Fibroblast of skin of scalp (primary cell): ENCODE measurements at regions not wholly inside any gene's neighbourhood (a gene's known extent, or its start where the extent isn't known, plus 50 kb on each side); places are given as distances from the start of the nearest gene placed in this dataset.
A peak's percentile ranks its signal among the peaks of the same experiment; 100 is the strongest.
"Not testable (repeated sequence)": the region's sequence is repeated elsewhere in the genome, so short reads cannot be mapped to it uniquely, and the experiment has no call there.

Experiments
- DNase-seq: peaks from one replicate; pipeline ENCODE4 v3.0.0-alpha.2; 2013

GRCh38 chr5:144774197-144774596, 603.5 kb downstream of the KCTD16 start:
- DNase-seq, result no peak

DNA sequence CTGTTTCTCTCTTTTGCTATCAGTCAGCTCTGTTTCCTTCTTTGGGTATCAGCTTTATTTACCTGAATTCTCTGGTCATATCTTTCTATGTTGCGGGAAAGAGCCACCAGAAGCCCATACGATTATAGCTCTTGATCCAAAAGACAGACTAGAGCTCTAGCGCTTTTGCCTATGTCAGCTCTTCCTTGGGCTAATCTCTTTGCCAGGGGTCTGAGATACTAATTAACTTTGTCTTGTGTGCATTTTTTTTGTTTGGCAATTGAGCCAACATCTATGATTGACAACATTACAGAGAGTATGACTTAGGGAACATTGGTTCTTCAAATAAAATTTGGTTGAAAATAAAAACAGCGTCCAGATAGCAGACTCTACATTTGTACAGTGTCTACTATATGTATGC, 603.0 kb downstream of the KCTD16 start:
- DNase-seq, result no peak

DNA sequence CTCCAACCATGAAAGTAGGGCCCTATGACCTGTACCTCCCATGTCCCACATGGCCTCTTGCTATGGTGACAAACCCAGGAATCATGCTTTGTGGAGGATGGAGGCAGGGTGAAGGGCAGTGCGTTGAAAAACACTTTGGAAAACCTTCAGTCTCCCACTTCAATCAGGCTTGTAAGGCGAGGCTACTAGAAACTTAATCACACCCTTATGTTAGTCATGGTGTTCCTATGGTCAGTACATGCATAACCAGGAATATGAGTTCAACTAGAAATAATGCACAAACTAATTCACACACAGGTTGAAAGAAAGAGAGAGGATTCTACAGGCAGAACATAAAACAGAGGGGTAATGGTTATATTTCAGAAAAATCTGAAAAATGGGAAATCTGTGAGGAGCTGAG, 601.1 kb downstream of the KCTD16 start:
- no peak for DNase-seq

DNA sequence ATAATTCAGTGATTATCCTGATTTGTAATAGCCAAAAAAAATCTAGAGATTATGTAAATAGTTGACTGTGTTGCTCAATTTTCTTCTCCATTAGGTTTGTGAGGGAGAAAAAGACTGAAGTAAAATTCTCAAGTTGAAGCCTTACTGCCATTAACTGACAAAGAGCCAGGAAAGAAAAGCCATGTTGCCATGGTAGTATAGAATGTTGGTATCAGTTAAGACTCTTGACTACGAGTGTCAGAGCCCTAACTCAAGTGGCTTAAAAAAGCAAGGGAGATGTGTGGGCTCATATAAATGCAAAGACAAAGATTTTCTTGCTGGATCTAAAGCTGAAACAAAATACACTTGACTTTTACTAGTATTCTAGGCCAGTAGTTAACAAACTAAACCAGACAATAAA, 571.7 kb downstream of the KCTD16 start:
- no peak for DNase-seq

- no peak for DNase-seq
Observed at GRCh38 chr5:144731786-144732185, 561.1 kb downstream of the KCTD16 start.

DNA sequence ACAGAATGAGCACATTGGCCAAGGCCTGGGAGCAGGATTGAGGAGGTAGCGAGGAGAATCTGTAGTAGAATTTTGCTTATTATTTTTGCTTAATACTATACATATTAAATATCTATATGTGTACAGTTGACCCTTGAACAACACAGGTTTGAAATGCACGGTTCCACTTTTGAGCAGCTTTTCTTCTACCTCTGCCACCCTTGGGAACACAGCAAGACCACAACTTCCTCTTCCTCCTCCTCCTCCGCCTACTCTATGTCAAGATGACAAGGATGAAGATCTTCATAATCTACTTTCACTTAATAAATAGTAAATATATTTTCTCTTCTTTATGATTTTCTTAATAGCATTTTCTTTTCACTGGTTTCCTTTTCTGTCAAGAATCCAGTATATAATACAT, 541.4 kb downstream of the KCTD16 start:
- DNase-seq, result no peak

DNA sequence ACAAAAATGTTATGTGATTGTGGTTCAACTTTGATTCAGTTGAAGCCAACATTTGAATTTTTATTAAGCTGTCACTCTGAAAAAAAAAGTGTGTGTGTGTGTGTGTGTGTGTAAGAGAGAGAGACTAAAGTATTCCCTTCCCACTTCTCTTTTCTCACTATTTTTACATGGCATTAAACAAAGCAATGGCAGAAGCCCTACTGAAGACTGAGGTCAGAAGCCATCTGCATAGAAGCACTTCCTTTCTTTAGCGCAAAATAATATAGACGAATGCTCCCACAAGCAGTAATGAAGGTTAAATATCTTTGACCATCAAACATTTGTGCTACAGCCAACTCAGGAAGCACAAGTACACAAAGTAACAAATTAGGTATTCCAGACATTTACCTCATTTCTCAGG, 540.5 kb downstream of the KCTD16 start:
- DNase-seq, result no peak

DNA sequence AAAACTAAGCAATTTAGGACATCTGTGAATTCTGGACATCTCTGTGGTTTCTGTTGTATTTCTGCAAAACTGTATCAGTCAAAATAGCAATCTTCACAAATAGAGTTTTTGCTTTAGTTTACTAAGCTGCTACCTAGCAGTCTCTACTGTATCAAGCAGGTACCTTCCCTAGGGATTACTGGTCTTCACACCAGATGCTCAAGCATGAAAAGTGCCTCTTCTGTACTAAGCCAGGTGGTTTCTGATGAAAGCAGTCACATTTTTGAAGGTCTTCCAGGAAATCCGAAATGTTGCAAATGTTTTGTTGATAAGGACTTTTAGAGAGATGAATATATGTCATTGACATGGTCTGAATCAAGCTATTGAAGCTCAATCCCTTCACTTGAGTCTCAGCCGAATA, 540.0 kb downstream of the KCTD16 start:
- DNase-seq, result no peak

DNA sequence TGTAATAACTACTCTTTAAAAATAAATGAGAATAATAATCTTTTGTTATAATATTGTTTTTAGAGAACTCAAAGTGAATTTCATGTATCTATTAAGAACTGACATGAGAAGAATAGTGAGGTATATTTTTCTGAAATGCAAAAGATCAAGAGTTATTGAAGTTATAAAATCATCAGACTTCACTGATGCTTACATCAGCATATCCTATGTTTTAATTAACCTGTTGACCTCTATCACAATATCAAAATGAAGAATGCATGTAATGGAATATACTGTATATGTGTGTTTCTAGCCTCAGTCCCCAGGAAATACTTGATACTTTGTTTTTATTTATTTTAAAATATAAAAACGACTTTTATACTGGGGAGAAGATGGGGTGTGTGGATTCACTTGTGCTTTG, 533.1 kb downstream of the KCTD16 start:
- no peak for DNase-seq

- DNase-seq, result peak; percentile 64
Observed at GRCh38 chr5:144698484-144698883, 527.8 kb downstream of the KCTD16 start.

DNA sequence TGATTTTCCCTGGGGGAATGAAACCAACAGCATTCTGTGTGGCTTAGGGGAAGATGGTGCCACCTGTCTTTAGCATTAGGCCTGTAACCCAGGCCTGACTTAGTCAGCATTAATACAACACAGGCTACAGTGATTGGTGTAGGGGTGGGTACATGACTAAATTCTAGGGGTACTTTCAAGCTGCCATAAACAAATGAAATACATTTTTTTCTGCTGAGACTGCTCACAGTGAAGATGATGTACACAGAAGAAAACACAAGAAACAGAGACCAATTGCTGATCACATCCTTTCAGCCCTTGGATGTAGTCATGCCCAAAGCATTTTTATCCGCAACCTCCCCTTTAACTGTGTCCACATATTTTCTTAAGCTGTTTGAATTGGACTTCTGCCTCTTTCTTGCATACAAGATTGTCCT, 527.2 kb downstream of the KCTD16 start:
- peak; percentile 96 for DNase-seq

- DNase-seq, result peak; percentile 16
Observed at GRCh38 chr5:144691936-144692335, 521.3 kb downstream of the KCTD16 start.

- DNase-seq, result no peak
Observed at GRCh38 chr5:144684899-144685298, 514.2 kb downstream of the KCTD16 start.

DNA sequence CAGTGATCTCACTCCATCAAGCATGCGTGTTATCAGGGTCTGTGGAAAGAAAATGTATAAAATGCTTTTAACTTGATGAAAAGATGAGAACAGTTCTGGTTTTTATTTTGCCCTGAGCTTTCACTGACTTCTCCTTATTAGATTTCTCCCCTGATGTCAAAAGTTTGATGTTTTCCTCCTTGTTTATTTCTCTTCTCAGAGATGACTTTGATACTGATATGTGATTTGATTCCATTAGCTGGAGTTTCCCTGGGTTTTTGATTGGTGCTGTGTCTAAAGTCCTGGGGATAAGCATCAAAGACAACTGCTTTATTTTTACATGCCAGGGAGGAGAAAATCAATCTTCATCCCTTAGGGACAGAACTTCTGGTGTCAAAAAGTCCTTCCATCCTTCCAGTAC, 510.0 kb downstream of the KCTD16 start:
- no peak for DNase-seq

- no peak for DNase-seq
Observed at GRCh38 chr5:144671066-144671465, 500.4 kb downstream of the KCTD16 start.

- no peak for DNase-seq
Observed at GRCh38 chr5:144659634-144660227, 489.1 kb downstream of the KCTD16 start.

- DNase-seq, result no peak
Observed at GRCh38 chr5:144644317-144644716, 473.6 kb downstream of the KCTD16 start.

- no peak for DNase-seq
Observed at GRCh38 chr5:144638787-144639186, 468.1 kb downstream of the KCTD16 start.

- no peak for DNase-seq
Observed at GRCh38 chr5:144634138-144634537, 463.5 kb downstream of the KCTD16 start.

DNA sequence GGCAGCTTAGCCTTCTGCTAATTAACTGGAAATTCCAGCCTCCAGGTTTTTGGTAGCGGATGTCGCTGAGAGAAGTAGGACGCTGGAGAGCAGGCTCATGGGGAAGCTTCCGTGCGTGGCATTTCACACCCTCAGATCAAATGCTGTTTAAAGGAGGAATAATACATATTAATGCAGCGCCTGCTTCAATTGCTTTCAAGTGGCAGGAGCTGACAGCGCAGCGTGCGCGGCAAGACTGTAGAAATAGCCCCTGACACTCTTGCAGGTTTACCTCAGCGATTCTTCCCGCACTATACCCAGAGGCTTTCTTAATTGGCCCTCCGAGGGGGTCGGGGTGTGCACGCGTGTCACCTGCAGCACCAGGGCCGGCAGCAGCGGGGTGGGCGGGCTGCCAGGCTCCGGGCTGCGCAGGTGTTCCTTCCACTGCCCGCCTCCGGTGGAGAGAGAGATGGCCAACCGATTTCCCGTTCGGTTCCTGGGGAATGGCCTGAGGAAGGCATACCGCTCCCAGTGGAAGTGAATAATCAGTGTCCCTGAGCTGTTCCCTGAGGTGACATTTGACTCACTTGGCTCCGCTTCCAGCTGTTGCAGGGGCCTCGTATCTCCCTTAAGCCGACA, 427.9 kb downstream of the KCTD16 start:
- no peak for DNase-seq

DNA sequence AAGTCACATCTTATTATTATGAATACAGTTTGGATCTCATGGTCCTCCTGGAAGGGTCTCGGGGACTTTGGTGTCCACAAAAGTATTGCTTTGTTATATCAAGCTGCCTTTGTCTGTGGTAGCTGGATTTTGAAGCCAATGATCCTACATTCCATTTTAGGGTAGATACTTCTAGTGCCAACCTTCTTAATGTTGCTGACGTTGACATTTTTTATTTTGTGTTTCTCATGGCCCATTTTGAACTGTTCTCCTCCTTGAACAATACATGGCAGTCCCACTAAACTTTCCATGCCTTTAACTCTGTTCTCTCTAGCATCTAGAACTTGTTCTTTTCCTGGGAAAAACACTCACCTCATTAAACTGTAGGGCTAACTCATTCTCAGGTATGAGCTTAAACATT, 425.8 kb downstream of the KCTD16 start:
- DNase-seq, result no peak

- DNase-seq, result no peak
Observed at GRCh38 chr5:144594919-144595318, 424.2 kb downstream of the KCTD16 start.

DNA sequence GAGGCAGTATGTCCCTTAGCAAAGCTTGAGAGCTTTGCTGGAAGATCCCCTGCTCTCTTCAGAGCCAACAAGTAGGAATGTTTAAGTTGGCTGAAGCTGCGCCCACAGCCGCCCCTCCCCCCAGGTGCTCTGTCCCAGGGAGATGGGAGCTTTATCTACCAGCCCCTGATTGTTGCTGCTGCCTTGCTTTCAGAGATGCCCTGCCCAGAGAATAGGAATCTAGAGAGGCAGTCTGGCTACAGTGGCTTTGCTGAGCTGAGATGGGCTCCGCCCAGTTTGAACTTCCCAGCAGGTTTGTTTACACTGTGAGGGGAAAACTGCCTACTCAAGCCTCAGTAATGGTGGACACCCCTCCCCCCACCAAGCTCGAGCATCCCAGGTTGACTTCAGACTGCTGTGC, 423.6 kb downstream of the KCTD16 start:
- not testable (repeated sequence) for DNase-seq

DNA sequence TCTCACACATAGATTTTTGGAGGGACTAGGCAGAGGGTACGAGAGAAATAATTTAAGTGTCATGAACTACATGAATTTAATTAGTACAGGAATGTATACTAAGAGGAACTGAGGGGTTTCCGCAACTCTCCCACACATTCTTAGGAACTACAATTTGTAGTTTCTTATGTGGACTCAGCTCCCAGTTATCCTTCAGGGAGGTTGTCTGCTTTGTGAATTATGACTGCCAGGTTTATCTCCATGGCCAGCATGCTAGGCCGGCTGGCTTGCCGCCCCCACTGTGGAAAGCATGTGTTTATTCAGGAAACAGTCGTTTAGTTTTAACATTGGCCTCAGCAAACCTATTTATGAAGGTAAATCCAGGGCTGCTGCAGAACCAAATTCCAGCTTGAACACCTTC, 415.0 kb downstream of the KCTD16 start:
- no peak for DNase-seq
